HG03469 (cell line): ENCODE measurements at regions not wholly inside any gene's neighbourhood (a gene's known extent, or its start where the extent isn't known, plus 50 kb on each side); places are given as distances from the start of the nearest gene placed in this dataset.

Experiments
- ATAC-seq: cut with Tn5 transposase; IDR thresholded peaks from one replicate; pipeline ENCODE4 v1.9.1; 2021; ENCODE audit warnings: mild to moderate bottlenecking, moderate library complexity, moderate number of reproducible peaks; ENCODE audit not compliant: unreplicated experiment

DNA sequence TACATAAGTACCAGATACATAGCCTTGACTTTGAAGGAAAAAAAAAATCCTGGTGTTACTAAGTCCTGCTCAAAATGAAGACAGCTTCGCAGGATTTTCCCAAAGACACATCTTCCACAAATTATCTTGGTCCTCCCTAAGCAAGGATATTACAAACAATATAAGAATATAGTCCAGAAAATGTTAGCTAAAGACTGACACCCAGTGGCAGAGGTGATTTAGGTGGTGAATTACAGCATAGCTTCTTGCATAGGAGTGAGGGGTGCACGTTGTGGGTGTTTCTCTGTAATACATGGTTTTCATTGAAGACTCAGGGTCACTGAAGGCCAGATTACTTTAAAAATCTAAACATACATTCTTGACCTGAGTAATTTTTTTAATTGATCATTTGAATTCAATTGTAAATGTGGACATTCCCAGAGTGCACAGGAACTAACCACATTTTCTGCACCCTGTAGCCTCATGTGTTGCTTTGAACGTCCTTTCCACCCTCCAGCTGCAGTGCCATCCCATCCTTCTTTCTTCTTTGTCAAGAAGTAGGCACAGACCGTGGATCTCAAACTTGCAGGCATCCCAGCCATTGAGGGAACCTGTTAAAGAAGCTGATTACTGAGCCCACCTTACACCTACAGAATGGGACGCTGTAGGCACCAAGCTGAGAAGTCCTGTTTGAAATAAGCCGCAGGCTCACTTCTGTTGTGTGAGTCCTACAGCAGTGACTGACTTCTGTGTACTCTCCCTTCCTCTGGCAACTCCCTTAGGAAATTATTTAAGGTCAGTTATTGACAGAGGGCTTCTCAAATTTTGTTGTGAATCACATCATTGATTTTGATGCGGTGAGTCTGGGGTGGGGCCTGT is 102.6 kb downstream of the PERP start:
- no peak for ATAC-seq

DNA sequence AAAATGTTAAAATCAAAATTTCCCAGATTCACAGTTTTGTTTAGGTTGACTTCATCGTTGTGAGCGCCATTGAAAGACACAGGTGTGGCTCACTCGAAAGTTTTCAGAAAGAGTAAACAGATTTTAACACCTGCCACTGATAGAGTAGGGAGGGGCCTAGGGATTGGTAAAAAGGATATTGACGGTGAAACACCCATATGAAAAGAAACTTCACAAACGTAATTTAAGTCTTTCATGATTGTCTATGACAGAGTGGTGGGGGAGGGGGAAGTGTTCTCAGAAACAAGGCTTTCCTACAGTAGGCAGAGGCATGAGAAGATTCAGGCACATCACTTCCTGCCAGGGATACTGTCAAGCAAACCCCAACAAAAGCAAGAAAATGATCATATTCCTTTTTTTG is 101.4 kb downstream of the PERP start:
- ATAC-seq = no peak

DNA sequence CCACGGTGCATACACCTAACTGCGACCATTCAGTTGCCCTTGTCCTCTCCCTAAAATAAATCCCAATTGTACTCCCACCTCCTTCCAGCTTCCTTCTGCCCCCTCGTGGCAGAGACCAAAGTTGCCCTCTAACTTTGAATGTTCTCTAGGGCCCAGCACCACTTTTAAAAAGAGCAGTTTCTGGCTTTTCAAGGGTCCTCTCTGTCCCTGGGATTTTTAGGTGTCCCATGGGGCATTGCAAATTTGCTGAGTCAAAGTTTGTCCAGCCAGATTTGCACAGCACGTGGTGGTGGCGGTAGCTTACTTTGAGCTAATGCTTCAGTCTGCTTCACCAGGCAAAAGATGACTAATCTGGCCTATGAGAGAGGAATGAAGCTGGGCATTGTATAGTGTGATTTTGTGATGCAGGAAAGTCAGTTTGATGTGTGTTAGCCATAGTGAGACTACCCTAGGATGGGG is 100.2 kb downstream of the PERP start:
- ATAC-seq = no peak

DNA sequence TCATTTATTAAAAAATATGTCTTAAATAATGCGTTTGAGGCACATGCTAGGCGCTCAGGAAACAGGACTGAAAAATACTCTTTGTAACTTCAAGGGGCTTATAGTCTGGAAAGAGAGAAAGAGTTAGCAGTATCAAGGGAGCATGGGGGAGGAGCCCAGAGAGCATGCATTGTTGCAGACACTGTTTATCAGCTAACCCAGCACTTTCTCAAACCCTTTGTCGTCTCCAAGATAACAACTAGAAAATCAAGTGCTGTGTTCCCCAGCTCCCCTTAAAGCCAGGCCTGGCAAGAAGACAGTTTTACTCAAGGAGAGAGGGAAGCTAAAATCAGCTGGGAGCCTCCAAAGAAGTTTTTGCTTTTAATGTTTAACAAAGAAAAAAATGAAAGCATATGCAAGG is 98.4 kb downstream of the PERP start:
- no peak for ATAC-seq

DNA sequence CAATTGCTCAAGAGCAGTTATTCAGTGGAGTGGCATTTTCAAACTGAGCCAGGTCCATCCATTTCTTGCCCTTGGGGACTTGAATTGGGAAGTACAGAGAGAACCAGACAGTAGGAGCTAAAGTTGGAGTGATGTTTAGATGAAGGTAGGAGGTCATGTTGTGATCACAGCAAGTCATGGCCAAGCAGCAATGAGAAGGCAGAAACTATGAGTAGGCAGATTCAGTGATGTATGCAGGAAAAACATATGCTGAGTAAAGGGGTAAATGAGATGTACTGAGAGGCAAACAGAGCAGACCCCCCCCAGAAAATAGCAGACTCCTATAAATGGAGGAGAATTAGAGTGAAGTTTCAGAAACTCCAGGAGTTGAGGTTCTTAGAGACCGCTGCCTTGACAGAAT is 95.8 kb downstream of the PERP start:
- no peak for ATAC-seq

DNA sequence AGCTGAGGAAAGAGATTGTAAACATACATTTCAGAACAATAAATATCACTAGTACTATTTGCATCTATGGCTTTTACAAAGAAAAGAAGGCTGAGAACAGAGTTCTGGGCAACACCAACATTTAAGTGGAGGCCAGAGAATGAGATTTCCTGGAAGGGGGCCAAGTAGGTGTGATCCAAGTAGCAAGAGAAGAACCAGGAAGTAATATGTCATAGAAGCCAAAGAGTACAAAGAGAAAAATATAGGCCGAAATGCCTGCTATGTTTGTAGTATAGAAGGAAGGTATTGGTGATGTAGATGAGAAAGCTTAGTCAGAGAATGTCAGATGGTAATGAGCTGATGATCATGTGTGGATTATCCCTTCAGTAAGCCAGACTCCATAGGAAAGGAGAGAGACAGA is 94.5 kb downstream of the PERP start:
- ATAC-seq = no peak

DNA sequence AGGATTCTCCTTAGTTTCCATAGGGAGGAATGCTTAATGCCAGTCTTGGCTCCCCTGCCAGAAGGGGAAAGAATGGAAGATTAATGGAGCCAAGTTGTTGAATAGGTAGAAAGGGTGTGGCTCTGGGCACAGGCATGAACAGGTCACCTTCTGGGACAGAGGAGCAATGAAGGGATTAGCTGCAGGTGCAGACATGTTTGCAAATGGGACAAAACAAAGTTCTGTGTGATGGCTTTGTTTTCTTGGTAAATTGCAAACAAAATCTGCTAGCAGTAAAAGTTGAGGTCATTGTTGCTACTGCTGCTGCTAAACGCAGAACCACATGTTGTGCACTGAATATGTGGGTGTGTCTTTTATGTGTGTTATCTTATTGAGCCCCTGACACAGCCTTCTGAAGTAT is 93.3 kb downstream of the PERP start:
- no peak for ATAC-seq

- ATAC-seq = no peak
These were observed 90.0 kb downstream of the PERP start for GRCh38 chr6:138017166-138017757.

- ATAC-seq = no peak
These were observed 88.9 kb downstream of the PERP start for GRCh38 chr6:138018297-138018696.

- no peak for ATAC-seq
These were observed 81.7 kb downstream of the PERP start for GRCh38 chr6:138025528-138025978.

- no peak for ATAC-seq
These were observed 80.9 kb downstream of the PERP start for GRCh38 chr6:138026342-138026741.

DNA sequence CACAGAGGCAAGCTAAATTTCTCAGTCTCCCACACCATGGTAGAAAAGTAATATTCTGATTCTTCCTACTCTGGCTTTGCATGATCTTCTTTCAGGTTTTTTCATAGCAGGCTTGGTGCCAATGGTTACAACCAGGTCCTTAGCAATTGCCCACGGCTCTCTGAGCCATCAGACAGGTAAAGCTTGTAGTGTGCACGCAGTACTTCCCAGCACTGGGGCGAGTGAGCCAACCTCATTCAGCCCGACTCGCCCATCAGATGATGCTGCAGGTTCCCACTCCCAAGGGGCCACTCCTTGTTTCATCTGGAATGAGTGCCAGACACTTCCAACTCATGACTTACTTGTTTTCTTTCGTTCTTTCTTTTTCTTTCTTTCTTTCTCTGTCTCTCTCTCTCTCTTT is 78.3 kb downstream of the PERP start:
- ATAC-seq = no peak

GRCh38 chr6:138030872-138031271 is 76.3 kb downstream of the PERP start:
- ATAC-seq = no peak

GRCh38 chr6:138031417-138031816 is 75.8 kb downstream of the PERP start:
- no peak for ATAC-seq

DNA sequence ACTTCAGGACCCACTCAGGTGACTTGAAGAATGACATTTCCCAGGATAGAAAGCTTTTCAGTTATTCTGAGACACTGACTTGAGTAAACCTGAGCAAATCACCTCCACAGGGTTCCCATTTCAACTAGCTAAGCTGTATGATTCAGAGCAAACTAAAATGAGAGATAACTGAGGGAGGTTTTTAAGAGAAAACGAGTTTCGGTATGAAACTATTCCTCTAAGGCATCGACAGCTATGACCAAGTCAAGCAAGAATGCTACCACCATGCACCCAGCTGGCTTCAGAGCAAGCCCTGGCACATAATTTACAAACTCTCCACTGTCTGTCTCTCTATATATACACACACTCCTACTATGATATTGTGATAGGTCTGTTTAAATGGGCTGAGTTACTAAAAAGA is 75.4 kb downstream of the PERP start:
- ATAC-seq = peak; percentile 36

GRCh38 chr6:138032571-138032970 is 74.6 kb downstream of the PERP start:
- no peak for ATAC-seq

GRCh38 chr6:138034229-138034628 is 73.0 kb downstream of the PERP start:
- ATAC-seq = no peak

- ATAC-seq = no peak
These were observed 72.1 kb downstream of the PERP start for GRCh38 chr6:138035070-138035469.

- ATAC-seq = no peak
These were observed 71.1 kb downstream of the PERP start for GRCh38 chr6:138036111-138036510.

- ATAC-seq = no peak
These were observed 70.2 kb downstream of the PERP start for GRCh38 chr6:138037009-138037504.

DNA sequence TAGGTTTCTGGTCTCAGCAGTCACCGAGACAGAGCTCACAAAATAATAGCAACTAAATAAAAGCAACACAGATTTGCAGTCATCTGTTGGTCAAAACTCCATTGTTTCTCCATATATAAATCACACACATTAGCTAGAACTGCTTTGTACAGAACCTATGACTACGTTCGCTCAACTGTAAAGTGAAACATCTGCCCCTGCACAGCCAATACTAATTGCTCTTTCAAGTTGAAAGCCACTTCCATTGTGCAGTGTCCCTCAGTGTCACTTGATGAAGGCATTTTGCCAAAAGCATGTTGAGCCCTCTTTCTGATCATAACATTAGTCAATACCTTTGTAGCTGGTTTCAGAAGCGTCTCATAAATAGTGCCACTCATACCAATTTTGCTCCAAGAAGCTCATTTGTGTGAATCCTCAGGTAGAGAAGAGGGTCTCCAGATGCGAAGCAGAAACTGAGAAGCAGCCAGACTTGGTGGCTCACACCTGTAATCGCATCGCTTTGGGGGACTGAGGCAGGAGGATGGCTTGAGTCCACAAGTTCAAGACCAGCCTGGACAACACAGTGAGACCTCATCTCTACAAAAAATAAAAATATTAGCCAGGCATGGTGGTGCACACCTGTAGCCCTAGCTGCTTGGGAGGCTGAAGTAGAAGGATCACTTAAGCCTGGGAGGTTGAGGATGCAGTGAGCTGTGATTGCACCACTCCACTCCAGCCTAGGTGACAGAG is 68.9 kb downstream of the PERP start:
- no peak for ATAC-seq
